TTC549 (cell line): ENCODE measurements at regions not wholly inside any gene's neighbourhood (a gene's known extent, or its start where the extent isn't known, plus 50 kb on each side); places are given as distances from the start of the nearest gene placed in this dataset.

Experiments
- FAIRE-seq: peaks from 2 replicates; lab custom pipeline; 2012; peaks lifted over from hg19 to GRCh38; lab: Jason Lieb, UNC

DNA sequence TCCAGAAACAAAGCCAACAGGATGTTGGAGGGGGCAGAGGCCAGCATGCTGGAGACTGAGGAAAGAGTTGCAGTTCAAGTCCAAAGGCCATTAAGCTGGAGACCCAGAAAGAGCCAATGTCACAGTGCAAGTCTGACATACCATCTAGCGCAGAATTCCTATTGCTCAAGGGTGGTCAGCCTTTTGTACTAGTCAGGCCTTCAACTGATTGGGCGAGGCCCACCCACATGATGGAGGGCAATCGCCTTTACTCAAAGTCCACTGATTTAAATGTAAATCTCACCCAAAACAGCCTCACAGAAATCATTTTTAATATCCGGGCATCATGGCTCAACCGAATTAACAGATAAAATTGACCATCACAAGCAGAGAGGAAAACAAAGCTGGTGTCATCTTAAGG, 113.9 kb downstream of the RCN1 start:
- FAIRE-seq = no peak

DNA sequence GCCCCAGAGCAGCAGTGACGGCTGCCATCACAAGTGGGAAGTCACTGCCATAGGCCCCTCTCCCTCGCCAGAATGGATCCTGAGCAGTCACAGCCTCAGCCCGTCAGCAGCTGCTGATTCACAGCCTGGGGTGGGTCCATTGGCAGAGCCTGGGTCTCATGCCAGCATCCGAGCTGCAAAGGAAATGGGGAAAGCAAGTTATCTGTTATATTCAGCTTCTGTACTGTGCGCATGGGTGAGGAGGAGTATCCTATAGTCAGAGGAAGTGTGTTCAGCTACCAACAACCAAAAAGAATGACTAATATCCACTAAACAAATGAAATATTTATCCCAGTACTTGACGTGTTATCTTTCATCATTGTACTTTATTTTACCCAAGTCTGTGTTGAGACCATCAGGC, 119.7 kb downstream of the RCN1 start:
- no peak for FAIRE-seq

DNA sequence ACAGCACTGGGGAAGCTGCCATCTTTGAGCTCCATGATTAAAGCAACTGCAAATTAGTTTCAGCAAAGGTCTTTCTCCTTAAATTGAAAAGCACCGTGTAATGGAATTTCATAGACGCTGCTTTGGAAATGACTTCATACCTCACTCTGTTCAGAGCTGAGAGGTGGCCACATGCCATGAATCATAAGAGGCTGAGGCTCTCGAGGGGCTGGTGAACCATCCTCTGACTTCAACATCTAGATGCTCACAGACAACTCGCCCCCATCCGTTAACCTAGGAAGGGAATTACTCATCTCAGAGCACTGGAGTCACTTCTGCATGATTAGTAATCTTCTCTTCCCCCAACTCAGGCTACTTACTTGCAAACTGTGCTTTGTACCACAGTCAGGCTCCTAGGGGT, 122.3 kb downstream of the RCN1 start:
- no peak for FAIRE-seq

DNA sequence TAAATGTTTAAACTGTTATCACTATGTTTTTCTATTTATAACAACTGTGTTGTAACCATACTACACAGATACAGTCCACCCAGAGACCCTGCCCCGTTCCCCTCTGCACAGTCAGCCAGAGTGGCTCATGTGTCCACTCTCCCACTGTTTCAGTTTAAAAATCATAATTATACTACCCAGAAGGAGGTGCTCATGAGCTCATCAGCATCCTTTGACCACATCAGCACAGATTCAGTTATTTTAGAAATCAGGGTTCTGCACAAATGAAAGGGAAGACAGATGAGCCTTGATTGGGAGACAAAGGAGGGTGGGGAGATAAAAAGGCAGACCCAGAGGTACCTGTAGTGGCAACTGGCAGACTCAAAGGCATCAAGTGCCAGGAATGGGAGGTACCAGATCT, 124.3 kb downstream of the RCN1 start:
- FAIRE-seq = no peak

DNA sequence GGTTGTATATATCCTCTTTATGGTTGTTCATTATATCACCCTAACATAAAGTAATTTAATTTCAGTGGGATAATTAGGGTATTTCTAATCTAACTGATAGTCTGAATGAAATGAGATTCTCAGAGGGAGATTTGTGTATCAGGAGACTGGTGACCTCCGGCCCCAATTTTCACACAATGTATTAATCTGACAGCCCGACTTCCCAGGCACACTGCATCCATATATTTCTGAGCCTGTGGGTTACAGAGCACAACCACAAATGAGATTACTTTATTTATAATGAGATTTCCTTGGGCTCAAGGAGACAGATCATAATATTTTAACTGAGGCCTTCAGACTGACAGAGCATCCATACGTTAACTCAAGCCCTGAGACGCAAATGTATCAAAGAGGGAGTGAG, 125.9 kb downstream of the RCN1 start:
- FAIRE-seq = no peak

DNA sequence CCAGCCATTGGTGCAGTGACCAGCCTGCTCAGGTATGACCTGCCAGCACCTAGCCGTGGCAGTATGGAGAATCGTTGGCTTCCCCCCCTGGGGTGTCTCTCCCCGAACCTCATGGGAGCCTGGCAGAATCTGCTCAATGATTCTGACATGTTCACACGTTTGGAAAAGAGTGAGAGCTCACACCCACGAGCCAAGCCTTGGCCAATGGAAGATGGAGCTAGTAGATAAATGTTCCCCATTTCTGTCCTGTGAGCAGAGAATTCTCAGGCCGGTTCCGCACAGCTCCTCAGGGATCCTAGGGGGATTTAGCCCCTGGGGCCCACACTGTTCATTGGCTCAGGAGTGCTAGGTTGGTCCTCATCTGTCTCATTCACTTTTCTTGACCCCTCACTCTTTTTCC, 128.4 kb downstream of the RCN1 start:
- FAIRE-seq = no peak

DNA sequence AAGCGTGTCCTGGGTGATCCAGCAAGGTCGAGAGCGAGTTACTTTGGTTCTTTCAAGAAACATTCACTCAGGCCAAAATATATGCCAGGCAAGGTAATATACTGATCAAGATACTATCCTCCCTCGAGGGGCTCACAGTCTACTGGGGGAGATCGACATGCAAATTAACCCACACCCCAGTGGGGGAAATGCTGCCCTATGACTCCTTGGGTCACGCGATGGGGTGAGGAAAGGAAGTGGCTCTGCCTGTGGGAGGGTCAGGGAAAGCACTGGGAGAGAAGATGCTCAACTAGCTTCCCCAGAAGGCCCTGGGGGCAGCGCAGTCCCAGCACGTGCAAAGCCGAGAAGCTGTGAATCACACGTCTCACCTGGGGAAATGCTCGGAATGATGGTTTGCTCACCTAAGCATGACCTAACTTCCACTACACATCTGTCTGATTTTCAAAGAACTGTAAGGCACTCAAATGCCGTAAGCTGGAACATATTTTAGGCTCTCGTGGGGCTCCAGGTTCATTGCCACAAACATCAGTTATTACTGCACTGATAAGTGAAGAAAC, 130.7 kb downstream of the RCN1 start:
- no peak for FAIRE-seq

DNA sequence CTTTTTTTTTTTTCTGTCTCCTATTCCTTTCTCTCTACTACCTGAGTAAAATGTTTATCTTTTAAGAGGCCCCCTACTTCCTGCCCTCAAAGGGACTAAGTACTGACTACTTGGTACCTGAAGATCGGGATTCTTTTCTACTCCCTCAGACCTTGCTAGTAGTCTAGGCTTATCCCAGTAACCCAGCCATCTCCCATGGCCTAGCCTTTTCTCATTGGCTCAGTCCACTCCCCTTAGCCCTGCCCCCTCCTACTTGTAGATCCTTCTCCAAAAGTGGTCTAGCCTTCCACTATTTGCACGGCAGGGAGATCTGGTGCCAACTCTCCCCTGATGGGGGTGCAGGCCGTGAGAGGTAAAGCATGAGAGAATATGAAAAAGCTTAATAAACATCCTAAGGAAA, 133.7 kb downstream of the RCN1 start:
- no peak for FAIRE-seq

DNA sequence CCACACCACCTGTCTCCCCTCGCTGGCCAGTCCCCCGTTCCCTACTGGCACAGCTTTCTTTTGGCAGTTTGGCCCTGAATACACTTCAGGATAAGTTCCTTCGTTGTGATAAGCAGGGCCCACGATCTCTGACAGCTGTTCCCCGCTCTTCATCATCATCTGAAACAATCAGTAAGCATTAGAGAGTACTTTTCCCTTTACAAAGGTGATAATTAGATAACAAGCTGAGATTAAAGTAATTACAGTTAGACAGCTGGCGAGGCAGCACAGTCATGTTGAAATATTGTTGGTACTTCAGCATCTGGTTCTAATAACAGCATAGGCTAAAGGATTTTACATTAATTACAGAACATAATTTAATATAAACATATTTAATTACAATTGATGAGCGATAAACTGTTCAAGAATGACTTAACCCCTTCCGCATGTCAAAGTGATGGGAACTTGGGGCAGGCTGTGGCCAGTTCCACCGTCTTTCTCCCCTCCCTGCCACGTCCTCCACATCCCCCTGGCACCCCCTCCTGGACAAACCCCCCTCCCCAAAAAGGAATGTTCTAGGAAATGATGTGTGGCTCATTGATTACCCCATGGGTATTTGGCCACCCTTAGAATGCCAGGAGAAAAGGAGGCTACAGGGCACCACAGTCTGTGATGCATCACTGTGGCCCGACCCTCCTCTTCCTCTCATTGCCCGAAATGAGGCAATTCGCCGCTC, 134.9 kb downstream of the RCN1 start:
- FAIRE-seq = no peak

DNA sequence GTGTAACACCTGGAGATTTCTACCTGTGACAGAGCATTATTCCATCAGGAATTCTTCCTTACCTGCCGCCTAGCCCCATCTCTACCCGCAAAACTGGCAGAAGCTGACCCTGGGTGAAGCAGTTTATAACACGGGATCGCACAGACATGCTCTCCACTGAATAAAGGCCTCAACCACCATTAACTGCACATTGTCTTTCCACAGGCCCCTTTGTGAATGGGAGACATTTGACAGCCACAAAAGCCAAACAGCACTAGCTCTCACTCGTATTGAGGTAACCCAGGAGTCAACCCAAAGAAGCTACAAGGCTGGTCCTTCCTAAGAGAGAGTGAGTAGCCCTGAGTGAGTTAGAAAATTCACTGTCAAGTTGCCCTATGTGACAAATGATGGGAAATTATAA, 135.6 kb downstream of the RCN1 start:
- FAIRE-seq = no peak

DNA sequence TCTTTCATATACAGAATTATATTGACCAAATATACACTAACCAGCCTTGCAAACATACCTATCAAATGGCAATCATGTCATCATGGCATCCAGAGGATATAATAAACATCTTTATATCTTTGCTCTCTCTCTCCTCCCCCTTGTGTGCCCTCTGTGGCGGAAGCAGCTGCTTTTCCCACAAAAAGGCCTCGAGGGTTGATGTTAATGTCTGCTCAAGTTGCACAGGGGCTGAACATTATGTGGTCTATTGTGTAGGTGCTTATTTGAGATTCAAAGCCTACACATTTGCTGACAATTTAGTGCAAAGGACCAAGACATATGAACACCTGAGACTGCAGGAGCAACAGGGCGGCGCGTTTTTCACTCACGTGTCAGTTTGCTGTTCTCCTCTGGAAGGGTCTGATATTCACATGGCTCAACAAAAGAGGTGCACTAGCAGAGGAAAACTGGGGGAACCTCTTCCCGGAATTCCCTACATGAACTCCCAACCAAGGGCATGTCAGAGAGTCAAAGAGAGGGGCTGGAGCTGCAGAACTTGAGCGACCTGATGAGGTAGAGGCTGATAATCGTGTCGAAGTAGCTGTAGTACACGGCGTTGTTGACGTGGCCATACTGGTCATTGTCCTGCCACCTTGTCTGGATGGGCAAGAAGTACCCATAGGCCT, 138.8 kb downstream of the RCN1 start:
- no peak for FAIRE-seq

DNA sequence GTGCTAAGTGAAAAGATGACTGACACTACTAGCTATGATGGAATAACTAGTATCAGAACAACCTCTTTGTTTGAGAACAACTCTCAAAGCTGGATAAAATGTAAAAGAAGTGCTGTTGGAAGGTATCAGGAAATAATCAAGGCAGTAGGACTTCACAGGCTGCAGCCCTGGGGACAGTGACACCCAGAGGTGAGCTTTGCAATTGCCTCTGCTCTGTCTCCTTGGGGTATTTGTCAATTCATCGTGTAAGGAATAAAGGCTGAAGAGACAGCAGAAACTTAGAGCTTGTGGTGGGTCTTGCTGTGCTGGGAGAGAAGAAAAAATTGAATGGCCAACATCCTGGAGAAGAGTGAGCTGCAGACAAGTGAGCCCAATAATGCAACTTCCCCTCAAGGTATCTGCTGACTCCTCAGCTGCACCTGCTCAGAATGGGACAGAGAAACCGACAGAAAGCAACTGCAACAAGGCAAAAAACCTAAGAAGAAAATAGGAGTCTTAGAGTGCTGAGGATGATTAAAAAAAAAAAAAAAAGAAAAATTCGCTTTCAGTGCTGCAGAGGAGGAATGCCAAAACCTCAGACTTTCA, 141.1 kb downstream of the RCN1 start:
- FAIRE-seq = no peak

DNA sequence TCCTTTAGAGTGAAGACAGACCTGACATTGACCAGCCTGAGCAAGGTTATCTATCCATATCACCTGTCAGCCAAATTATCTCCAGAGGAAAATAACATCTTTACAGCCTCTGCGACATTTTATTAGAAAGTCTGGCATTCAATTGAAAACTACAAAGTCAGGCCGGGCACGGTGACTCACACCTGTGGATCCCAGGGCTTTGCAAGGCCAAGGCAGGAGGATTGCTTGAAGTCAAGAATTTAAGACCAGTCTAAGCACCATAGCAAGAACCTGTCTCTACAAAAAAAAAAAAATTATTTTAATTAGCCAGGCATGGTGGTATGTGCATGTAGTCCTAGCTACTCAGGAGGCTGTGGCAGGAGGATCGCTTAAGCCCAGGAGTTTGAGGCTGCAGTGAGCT, 141.6 kb downstream of the RCN1 start:
- FAIRE-seq = no peak

DNA sequence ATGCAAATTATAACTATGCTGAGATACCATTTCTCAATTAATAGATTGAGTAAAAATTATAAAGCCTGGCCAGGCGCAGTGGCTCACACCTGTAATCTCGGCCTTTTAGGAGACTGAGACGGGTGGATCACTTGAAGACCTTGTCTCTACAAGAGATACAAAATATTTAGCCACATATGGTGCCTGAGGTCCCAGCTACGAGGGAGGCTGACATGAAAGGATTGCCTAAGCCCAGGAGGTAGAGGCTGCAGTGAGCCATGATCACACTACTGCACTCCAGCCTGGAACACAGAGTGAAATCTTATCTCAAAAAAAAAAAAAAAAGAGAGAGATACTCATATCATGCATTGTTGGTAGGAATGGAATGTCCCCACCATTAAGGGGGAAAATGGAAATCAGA, 142.4 kb downstream of the RCN1 start:
- no peak for FAIRE-seq

DNA sequence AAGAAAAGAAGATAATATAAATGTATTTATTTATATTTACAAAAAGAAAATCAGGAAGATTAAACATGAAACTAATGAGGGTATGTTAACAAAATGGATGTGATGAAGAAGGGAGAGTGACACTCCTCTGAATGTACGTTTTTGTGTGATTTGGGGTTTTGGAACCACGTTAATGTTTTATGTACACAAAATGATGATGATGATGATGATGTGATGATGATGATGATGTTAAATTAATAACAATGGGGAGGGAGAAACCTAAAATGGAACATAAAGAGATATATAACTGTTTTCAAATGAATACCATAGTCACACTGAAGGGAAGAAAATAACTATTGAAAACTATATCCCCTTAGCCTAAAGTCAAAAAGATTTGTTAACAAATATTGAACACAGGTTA, 143.1 kb downstream of the RCN1 start:
- no peak for FAIRE-seq

DNA sequence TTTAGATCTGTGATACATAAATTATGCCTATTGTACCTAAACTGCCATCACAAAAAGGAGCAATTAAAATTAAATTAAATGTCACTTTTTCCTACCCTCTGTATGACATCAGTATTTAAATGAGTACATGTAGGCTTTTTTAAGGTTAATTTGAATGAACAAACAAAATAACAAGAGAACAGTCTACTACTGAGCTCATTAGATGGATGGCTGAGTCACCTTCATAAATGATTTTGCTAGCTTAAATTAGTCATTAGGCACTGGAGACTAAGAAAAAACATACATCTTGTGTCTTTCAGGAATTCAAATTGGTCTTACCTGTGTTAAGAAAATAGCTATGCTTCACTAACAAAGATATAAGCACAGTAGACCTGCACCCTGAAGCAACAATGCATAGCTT, 153.6 kb downstream of the RCN1 start:
- no peak for FAIRE-seq

DNA sequence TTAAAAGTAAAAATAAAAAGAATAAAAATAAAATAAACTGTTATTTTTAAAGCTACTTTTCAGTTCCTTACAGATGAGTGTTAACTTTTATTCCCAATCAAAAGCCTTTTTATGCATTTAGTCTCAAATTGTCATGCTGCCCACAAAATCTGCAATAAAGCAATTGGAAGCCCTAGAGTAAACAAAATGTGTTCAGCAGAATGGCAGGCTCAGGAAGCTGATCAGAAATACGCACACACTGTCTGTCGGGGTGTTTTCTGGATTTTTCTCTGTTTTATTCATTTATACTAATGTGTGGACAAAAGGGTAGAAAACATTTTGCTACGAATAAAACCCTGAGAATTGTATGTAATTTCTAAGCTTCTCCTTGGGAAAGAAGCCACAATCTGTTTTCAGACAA, 162.8 kb downstream of the RCN1 start:
- no peak for FAIRE-seq

DNA sequence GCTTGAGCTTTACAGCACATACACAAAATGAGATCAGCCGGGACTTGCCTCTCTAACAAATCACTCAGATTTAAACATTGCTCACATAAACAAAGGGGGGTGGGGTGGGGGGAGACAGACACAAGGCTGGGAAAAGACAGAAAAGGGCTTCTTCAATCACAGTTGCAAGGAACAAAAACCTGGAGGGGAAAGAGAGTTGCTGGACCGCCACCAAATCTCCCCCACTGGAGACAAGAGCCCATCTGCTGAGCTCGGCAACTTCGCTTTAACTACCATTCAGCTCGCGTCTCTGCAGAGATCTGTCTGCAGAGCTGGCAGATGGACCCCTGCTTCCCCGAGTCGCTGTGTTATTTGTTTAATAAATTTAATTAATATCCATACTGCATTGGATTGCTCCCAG, 165.0 kb downstream of the RCN1 start:
- no peak for FAIRE-seq

DNA sequence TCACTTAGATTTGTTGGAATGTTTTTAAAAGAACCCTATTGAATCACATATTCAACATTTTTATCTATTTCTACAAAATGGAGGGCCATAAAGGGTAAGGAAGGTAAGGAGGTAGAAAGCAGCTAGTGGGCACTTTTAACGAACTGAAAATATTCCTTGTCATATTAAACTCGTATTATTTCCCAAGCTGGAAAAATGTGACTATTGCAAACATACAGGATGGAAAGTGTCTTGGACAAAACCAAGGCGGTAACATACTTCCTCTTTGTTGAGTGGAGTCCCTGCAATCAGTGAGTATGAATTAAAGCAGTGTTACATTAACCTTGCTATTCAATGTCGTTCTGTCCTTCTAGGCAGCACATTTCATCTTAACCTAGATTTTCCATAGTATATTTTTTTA, 165.6 kb downstream of the RCN1 start:
- FAIRE-seq = no peak

DNA sequence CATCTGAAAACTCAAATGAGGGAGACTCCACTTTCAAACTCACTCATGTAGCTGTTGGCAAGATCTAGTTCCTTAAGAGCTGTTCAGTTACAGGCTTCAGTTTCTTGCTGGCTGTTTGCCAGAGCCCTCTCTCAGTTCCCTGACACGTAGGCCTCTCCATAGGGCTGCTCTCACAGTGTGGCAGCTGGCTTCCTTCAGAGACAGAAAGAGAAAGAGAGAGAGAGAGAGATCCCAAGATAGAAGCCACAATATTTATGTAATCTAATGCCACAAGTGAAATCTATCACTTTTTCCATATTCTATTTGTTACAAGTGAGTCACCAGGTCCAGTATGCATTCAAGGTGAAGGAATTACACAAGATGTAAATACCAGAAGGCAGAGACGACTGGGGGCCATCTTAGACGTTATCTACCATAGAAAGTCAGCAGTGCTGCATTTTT, 168.8 kb downstream of the RCN1 start:
- no peak for FAIRE-seq

DNA sequence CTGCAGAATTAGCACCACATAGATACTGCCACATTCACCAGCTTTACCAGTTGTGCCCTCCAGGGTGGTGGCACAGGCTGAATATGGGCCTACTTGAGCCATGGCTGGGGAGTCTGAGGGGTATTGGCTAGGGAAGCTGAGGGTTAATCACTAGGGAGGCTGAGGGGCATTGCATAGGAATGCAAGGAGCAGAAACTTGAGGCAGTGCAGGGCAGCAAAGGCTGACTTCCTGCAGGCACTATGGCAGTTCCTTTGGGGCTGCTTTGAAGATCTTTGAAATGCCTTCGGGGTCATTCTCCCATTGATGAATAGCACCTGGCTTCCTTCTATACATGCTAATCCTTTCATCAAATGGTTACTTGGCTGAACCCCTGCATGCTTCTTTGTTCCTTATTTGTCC, 171.5 kb downstream of the RCN1 start:
- no peak for FAIRE-seq

DNA sequence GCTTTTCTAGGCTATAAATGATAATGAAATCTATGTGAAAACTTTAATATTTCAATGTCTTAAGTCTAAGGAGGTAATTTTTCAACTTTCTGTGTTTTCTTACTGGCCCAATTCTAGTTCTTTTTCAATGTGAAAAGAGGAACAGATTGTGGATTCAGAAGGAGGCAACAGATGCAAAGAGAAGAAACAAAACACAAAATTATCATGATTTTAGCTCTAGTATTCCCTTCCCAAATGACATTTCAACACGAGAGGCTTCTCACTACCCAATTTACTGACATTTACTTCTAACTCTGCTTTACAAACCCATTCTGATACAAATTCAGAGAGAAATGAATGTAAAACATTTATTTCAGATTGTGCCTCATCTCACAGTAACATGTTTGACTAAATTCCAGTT, 169.4 kb downstream of the WT1 start:
- FAIRE-seq = no peak

DNA sequence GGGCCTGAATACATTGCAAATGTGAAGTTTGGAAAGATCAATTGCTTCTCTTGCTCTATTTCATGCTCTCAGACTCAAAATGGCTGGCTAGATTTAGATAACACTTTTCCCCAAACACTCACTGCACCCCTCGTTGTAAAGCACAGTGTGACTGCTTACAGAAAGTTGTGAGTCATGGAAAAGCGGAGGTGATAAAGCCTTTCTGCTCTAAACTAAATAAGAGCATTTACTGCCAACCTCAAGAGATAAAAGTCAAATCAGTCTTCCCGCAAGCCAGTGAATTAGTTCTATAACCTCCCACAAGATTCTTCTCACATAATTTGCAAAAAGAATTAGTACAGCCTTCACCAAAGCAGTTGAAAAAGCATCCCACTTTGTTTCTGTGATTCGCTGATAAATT, 168.7 kb downstream of the WT1 start:
- no peak for FAIRE-seq
